GM13977 (cell line): ENCODE measurements at regions not wholly inside any gene's neighbourhood (a gene's known extent, or its start where the extent isn't known, plus 50 kb on each side); places are given as distances from the start of the nearest gene placed in this dataset.
"Not testable (repeated sequence)": the region's sequence is repeated elsewhere in the genome, so short reads cannot be mapped to it uniquely, and the experiment has no call there.

Experiments
- DNase-seq: peaks from one replicate; pipeline ENCODE4 v3.0.0; 2012; ENCODE audit warnings: low spot score
- in situ Hi-C: fragments of 300-500 bp; cut with MboI; formaldehyde crosslinking; loops from one replicate; pipeline ENCODE4 v1.12.0; 2022; ENCODE audit warnings: low sequenced_read_pairs, low pct_unique_long_range_greater_than_20kb, mixed read lengths, inconsistent platforms; ENCODE audit not compliant: unreplicated experiment
- TF ChIP-seq, protein P1 (sequence below): IDR thresholded peaks from 2 replicates; pipeline ENCODE4 v1.5.1; 2012; ENCODE audit warnings: mild to moderate bottlenecking, control low read depth; ENCODE audit not compliant: insufficient read depth; ENCODE audit errors: extremely low read depth, missing control alignments

- TF ChIP-seq, protein P1, sequence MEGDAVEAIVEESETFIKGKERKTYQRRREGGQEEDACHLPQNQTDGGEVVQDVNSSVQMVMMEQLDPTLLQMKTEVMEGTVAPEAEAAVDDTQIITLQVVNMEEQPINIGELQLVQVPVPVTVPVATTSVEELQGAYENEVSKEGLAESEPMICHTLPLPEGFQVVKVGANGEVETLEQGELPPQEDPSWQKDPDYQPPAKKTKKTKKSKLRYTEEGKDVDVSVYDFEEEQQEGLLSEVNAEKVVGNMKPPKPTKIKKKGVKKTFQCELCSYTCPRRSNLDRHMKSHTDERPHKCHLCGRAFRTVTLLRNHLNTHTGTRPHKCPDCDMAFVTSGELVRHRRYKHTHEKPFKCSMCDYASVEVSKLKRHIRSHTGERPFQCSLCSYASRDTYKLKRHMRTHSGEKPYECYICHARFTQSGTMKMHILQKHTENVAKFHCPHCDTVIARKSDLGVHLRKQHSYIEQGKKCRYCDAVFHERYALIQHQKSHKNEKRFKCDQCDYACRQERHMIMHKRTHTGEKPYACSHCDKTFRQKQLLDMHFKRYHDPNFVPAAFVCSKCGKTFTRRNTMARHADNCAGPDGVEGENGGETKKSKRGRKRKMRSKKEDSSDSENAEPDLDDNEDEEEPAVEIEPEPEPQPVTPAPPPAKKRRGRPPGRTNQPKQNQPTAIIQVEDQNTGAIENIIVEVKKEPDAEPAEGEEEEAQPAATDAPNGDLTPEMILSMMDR: no peak
- in situ Hi-C loops: no loop called here
- no peak for DNase-seq
Measured at GRCh38 chr9:97771641-97772040, 74.5 kb upstream of the XPA start.

DNA sequence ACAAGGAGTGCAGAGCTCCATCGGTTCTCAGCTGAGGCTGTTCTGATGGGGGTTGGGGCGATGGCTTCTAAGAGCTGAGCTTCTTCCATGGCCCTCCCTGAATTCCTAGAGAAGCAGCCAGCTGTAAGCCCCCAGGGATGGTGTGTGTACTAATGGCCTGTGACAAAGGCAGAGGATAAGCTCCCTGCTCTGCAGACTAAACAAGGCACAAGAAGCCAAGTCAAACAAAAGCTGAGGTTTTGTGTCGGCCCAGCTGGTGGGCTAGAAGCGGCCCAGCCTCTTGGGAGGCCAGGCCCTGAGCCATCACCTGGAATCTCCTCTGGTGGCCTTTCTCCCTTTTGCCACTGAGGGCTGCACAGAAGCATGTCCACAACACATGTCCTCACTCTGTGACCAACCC, 75.0 kb upstream of the XPA start:
- in situ Hi-C loops: no loop called here
- DNase-seq: no peak
- TF ChIP-seq, protein P1: no peak

DNA sequence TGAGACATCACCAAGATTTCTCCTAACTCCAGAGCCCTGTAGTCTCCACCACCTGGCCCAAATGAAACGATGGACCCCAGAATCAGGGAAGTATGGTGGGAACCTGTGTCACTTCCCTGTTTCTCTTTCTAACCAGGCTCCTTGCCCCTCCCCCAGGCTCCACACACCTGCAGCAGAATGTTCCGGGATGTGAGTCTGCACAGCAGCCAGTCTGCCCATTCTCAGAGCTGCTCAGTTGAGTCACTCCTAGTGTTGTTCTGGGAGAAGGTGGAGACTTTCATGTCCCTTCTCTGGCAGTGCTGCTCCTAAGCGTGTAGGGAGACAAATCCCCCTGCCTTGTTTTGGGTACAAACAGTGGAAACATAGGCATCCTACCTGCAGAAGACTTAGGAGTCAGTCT, 76.0 kb upstream of the XPA start:
- TF ChIP-seq, protein P1: no peak
- DNase-seq: no peak
- in situ Hi-C loops: no loop called here

- in situ Hi-C loops: no loop called here
- TF ChIP-seq, protein P1: no peak
- DNase-seq: no peak
Measured at GRCh38 chr9:97773723-97774122, 76.6 kb upstream of the XPA start.

DNA sequence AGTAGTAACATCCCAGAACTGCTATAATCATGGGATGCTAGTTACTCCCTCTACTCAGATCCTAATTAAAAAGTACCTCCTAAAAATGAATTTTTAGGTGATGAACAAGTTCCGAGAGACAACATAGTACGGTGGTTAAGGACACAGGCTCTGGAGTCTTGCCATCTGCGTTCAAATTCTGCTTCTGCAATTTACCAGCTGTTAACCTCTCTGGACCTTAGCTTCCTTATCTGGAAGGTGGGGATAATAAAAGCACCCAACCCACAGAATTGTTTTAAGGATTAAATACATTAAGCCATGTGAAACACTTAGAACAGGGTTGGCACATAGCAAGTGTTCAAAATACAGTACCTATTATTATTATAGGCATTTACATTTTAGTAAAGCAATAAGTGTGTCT, 77.5 kb upstream of the XPA start:
- in situ Hi-C loops: no loop called here
- TF ChIP-seq, protein P1: no peak
- no peak for DNase-seq

GRCh38 chr9:97778740-97779139, 74.3 kb upstream of the FOXE1 start:
- in situ Hi-C loops, DNase-seq: not testable (repeated sequence)

GRCh38 chr9:97779608-97780007, 73.4 kb upstream of the FOXE1 start:
- TF ChIP-seq, protein P1: no peak

More at GRCh38 chr9:97779608-97780007, 73.4 kb upstream of the FOXE1 start:
- no peak for DNase-seq
- in situ Hi-C loops: no loop called here
